PFSK-1 (cell line): ENCODE measurements at regions not wholly inside any gene's neighbourhood (a gene's known extent, or its start where the extent isn't known, plus 50 kb on each side); places are given as distances from the start of the nearest gene placed in this dataset.

ENCODE experiments used
- POLR2AphosphoS5 ChIP-seq: IDR thresholded peaks from 2 replicates; pipeline ENCODE4 v1.6.1; 2012; ENCODE audit warnings: low read depth, mild to moderate bottlenecking, control low read depth, low read length, moderate library complexity
- SIN3A ChIP-seq: IDR thresholded peaks from 2 replicates; pipeline ENCODE4 v1.6.1; 2012; ENCODE audit warnings: mild to moderate bottlenecking, low read length, moderate library complexity, borderline replicate concordance; ENCODE audit not compliant: insufficient read depth
- TAF1 ChIP-seq: IDR thresholded peaks from 2 replicates; pipeline ENCODE4 v1.6.1; 2012; ENCODE audit warnings: low read length, control low read depth, borderline replicate concordance; ENCODE audit not compliant: insufficient read depth
- TF ChIP-seq, protein P1 (sequence below), 2 experiments: IDR thresholded peaks; 2 replicates each; pipeline versions ENCODE4 v1.6.1 to v1.8.0; 2011 to 2012; ENCODE audit warnings: low read depth in 2 of 2, low read length in 2 of 2, control low read depth in 1 of 2, inconsistent platforms in 1 of 2, mild to moderate bottlenecking in 1 of 2, moderate library complexity in 1 of 2; ENCODE audit not compliant: insufficient read depth in 1 of 2

DNA sequence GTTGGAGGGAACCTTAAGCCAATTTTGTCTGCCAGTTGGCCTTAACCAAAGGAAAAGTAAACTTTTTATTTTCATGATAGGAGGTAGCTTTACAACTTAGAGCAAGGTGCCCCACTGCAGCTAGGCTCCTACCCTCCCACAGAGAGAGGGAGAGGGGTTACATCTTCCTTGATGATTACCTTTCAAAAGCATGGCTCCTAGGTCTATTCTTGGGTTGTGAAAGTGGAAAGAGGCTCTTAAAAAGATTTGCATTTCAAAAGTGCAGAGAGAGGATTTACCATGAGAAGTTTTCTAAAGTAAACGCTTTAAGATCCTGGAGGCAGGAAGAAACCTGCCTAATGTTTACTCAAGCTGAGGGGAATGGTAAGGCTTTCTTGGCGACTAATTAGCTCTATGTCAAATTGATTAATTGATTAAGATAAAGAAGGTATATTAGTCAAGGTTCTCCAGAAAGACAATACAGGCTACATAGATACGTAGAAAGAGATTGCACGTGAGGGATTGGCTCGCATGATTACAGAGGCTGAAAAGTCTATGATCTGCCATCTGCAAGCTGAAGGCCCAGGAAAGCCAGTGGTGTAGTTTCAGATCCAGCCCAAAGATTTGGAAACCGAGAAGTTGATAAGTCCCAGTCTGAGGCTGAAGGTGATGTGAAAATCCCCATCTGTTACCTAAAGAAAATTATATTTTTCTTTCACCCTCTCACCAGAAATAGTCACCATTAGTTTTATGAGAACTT is 333.8 kb upstream of the CTNND2 start:
- TF ChIP-seq TAF1 (no peak), SIN3A (no peak), POLR2AphosphoS5 (no peak)
- TF ChIP-seq, protein P1, sequence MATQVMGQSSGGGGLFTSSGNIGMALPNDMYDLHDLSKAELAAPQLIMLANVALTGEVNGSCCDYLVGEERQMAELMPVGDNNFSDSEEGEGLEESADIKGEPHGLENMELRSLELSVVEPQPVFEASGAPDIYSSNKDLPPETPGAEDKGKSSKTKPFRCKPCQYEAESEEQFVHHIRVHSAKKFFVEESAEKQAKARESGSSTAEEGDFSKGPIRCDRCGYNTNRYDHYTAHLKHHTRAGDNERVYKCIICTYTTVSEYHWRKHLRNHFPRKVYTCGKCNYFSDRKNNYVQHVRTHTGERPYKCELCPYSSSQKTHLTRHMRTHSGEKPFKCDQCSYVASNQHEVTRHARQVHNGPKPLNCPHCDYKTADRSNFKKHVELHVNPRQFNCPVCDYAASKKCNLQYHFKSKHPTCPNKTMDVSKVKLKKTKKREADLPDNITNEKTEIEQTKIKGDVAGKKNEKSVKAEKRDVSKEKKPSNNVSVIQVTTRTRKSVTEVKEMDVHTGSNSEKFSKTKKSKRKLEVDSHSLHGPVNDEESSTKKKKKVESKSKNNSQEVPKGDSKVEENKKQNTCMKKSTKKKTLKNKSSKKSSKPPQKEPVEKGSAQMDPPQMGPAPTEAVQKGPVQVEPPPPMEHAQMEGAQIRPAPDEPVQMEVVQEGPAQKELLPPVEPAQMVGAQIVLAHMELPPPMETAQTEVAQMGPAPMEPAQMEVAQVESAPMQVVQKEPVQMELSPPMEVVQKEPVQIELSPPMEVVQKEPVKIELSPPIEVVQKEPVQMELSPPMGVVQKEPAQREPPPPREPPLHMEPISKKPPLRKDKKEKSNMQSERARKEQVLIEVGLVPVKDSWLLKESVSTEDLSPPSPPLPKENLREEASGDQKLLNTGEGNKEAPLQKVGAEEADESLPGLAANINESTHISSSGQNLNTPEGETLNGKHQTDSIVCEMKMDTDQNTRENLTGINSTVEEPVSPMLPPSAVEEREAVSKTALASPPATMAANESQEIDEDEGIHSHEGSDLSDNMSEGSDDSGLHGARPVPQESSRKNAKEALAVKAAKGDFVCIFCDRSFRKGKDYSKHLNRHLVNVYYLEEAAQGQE (IDR thresholded peaks at IDR 0.05; ENCODE audit: insufficient read depth in 1 of 2, low read depth in 2 of 2, low read length in 2 of 2) = no peak
